HG03378 (cell line): ENCODE measurements at regions not wholly inside any gene's neighbourhood (a gene's known extent, or its start where the extent isn't known, plus 50 kb on each side); places are given as distances from the start of the nearest gene placed in this dataset.

Experiments used
- ATAC-seq: cut with Tn5 transposase; IDR thresholded peaks from one replicate; pipeline ENCODE4 v1.9.1; 2021; ENCODE audit warnings: mild to moderate bottlenecking, moderate library complexity; ENCODE audit not compliant: unreplicated experiment

GRCh38 chr10:28250782-28251181 lies 52.1 kb downstream of the MPP7 start:
- ATAC-seq, result no peak

DNA sequence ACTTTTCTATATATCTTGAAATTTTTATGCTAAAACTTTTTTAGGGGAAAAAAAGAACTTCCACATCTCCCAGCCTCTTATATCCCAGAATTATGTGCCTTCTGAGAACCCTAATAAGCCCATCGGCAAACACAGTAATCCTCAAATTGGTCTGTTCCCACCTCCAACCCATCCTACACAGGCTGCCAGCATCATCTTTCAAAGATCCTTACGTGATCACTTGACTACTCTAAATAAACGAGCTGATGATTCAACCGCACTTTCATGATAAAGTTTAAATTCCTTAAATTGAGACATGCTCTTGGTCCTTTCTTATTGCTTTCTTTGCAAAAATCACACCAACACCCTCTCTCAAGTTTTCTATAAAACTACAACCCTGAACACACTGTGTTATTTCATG lies 52.5 kb downstream of the MPP7 start:
- ATAC-seq, result no peak

DNA sequence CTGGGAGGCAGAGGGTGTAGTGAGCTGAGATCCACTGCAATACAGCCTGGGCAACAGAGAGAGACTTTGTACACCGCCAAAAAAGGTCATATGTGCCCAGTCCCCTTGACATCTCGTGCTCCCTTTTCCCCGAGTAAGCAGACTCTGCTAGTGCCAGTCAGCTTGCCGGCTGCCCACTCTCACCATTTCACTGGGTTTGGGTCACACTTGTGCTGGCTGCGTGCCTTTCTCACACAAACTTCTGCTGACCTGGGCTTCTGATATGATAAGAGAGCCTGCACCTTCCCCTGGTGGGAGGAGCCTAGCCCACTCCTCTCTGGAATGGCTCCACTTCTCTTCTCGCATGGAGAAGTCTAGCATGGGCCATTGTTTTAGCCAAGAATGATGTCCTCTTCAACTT lies 53.4 kb downstream of the MPP7 start:
- no peak for ATAC-seq

DNA sequence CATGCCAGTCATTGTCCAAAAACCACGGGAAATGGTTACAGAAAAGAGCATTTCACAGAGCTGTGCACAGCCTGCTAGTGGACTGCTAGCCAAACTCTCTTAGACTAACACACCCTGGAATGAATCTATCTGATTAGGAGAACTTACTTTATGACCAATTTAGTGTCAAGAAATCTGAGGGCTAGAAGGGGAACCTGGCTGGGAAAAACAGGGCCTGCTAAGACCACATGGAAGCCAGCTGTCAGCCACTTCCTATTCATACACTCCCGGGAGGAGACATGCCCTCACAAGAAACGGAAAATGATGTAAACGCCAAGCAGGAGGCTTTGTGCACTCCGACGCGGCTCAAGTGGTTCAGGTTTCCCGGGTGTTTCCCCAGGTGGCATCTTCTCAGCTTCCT lies 54.8 kb downstream of the MPP7 start:
- ATAC-seq, result no peak

GRCh38 chr10:28246023-28246422 lies 56.8 kb downstream of the MPP7 start:
- no peak for ATAC-seq

GRCh38 chr10:28243923-28244322 lies 58.9 kb downstream of the MPP7 start:
- ATAC-seq, result no peak

DNA sequence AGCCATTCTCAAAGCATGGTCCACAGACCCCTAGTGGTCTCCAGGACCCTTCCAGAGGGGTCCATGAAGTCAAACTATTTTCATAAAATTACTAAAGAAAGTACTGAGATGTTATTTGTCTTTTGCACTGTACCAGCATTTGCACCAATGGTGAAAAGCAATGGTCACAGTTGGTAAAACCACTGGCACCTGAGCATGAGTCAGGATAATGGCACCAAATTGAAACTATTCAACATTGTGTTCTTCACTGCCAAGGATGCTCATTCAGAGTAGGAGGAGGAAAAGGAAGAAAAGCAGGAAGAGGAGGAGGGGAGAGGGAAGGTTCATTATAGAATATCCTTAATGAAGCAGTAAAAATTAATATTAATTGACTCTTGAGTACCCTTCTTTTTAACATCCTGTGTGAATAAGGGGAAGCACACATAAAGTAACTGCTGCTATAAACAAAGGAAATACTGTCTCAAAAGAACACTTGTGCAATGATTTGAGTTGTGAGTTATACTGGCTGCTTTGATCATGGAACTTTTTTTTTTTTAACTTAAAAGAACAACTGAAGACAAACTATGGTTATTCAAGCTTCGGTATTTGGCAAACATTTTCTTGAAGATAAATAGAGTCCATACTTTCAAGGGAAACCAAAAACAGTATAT lies 60.2 kb downstream of the MPP7 start:
- ATAC-seq, result no peak

GRCh38 chr10:28241741-28242399 lies 61.0 kb downstream of the MPP7 start:
- no peak for ATAC-seq

GRCh38 chr10:28240400-28240799 lies 62.5 kb downstream of the MPP7 start:
- ATAC-seq, result no peak

DNA sequence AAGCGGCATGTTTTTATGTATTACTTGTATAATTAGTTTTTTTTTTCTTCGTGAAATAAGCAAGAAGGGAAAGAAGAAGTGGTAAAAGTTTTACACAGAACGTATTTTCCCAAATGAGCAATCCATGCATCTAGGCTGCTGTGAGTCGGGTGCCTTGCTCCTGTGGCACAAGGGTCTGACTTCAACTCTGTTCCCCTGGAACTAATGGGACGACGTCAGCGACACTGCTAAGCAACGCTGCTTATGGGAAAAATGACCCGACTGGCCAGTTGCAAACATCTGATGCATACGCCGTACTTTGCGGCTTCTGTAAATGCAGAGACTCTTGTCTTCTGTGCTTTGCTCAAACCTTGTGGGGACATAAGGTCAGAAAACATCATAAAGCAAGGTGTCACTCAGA lies 66.3 kb downstream of the MPP7 start:
- ATAC-seq, result no peak

- no peak for ATAC-seq
These were observed 82.1 kb downstream of the MPP7 start for GRCh38 chr10:28220811-28221210.

DNA sequence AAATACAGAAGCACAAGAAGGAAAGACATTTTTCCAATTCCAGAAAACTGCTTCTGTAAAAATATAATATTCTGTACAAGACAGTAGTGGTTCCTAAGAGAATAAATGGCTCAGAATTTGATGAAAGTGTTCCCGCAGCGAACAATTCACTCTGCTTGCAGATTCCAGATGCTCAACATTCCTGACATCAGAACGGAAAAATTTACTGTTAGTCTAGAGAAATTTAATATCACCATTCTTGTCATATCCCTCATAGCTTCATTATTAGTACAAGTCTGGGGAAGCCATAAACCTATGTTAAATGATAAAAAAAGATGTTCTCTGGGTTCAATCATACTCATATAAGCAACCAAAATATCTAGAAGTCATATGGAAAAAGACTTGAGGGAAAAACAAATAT lies 83.6 kb downstream of the MPP7 start:
- no peak for ATAC-seq

DNA sequence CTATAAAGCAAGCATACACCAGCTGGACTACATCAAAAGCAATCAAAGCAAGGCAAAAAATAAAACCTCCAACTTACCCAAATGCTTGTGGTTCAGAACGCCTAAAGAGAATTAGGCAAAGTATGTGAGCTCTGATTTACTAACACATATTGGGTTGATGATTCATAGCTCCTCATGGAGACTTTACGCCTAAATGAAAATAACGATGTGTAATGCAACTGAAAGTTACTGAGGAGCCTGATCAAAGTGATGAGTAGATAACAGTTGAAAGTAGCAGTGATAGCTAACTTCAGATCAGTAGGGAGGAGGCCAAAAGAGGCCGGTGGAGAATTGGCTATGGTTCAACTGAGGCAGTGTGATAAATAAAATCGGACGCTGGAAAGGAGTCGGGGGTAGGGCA lies 85.0 kb downstream of the MPP7 start:
- ATAC-seq, result no peak

DNA sequence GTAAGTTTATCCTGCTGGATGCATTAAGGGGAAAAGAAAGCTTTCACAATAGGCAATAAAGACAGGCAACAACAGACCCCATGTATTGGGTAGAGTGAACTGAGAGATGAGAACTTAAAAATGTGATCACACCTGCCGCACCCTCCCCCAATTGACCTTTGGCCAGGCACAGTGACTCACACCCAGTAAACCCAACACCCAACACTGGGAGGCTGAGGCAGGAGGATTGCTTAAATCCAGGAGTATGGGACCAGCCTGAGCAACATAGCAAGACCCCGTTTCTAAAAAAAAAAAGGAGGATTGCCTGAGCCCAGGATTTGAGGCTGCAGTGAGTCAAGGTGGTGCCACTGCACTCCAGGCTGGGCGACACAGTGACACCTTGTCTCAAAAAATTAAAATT lies 86.9 kb downstream of the MPP7 start:
- ATAC-seq, result no peak

DNA sequence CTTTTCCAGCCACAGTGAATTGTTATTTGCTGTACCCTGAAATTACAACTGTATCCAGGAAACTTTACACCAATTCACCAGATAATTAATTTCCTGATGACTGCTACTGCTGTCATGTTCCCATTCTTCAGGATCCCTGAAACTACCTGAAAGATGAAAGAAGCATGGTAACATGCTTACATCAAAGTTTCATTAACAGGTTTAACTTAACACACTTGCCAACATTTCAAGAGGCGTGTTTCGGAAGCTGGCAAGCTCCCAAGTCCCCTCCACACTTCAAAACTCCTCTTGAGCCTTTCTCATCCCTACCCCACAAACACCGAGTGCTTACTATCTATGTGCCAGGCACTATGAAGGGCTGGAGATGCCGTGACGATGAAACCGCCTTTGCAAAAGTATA lies 88.6 kb downstream of the MPP7 start:
- ATAC-seq, result no peak

- no peak for ATAC-seq
These were observed 91.1 kb downstream of the MPP7 start for GRCh38 chr10:28211759-28212158.

DNA sequence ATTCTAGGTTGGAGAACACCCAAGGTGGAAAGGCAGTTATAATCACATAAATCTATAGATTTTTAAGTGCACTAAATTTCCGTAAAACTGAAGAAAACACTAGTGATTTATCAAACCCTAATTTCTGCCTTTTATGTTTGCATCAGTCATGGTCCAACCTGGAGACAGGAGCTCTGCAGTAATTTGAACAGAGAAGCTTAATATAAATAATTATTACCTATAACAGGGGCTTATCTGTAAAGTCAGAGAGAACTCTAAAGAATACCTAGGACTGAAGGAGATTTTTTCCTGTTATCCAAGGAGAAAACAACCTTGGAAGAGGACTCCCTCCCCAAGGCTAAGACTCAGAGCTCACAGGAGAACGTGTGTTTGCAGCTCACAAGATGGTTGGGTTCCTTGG lies 95.1 kb downstream of the MPP7 start:
- ATAC-seq, result no peak

- ATAC-seq, result no peak
These were observed 99.9 kb downstream of the MPP7 start for GRCh38 chr10:28202941-28203352.

GRCh38 chr10:28201410-28202400 lies 101.2 kb downstream of the MPP7 start:
- no peak for ATAC-seq

- ATAC-seq, result no peak
These were observed 102.1 kb downstream of the MPP7 start for GRCh38 chr10:28200775-28201174.

DNA sequence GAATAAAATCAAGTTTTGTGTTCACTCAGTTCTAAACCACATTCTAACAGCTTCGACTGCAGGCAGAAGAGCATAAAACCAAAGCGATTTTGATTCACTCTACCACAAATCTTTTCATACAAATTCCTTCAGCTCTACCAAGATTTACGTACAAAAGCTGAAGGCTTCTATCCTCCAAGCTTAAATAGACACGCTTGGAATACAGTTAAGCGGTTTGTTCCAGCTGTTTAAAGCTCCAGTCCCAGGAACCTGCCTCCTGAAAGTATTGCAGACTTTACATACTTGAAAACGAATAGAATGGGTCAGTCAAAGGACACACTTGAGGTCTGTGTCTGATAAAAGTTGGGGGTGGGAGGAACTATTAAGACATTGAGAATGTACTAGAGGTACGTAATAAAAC lies 102.9 kb downstream of the MPP7 start:
- ATAC-seq, result no peak

GRCh38 chr10:28190196-28190595 lies 112.7 kb downstream of the MPP7 start:
- ATAC-seq, result no peak
